PC-9 (cell line): ENCODE measurements at regions not wholly inside any gene's neighbourhood (a gene's known extent, or its start where the extent isn't known, plus 50 kb on each side); places are given as distances from the start of the nearest gene placed in this dataset.

Source experiments
- BruUV-seq: library from RNA; stranded (reverse); fragments of 400-500 nt; replicated peaks from 2 replicates; lab custom pipeline; 2021; lab: Mats Ljungman, UMichigan
- CTCF ChIA-PET: fragments of 300-600 bp; sonication (Branson Sonifier 250); formaldehyde crosslinking; loops from one replicate; lab custom pipeline; 2022; ENCODE audit warnings: antibody characterized with exemption; lab: Charles Lee
- POLR2A ChIA-PET: fragments of 300-600 bp; sonication (Branson Sonifier 250); formaldehyde crosslinking; loops from one replicate; lab custom pipeline; 2022; ENCODE audit warnings: antibody characterized with exemption; ENCODE audit not compliant: unreplicated experiment; lab: Charles Lee
- DNase-seq, 2 experiments: peaks; one replicate each; pipeline versions ENCODE4 v3.0.0 to v3.0.0-alpha.2; 2015 to 2022; ENCODE audit warnings: mixed read lengths in 1 of 2
- H2AFZ ChIP-seq: fragments of 200-600 bp; sonication (generic); 2 replicates; pipeline ENCODE4 v1.8.1; 2017; ENCODE audit warnings: antibody characterized with exemption
- H3F3A ChIP-seq: fragments of 200-600 bp; sonication (generic); 2 replicates; pipeline ENCODE4 v1.8.1; 2017; ENCODE audit warnings: antibody characterized with exemption, mild to moderate bottlenecking, low read depth; ENCODE audit not compliant: insufficient read depth
- H3K27ac ChIP-seq: fragments of 200-600 bp; sonication (generic); 2 replicates; pipeline ENCODE4 v1.6.1; 2016; ENCODE audit warnings: mixed run types
- H3K27me3 ChIP-seq: fragments of 200-600 bp; sonication (generic); 2 replicates; pipeline ENCODE4 v1.6.1; 2016; ENCODE audit warnings: low read depth, mixed run types; ENCODE audit not compliant: insufficient read depth
- H3K36me3 ChIP-seq: fragments of 200-600 bp; sonication (generic); 2 replicates; pipeline ENCODE4 v1.6.1; 2016; ENCODE audit warnings: low read depth, mixed run types
- H3K4me1 ChIP-seq: fragments of 200-600 bp; sonication (generic); replicated peaks from 2 replicates; pipeline ENCODE4 v1.6.1; 2016; ENCODE audit warnings: mixed run types; ENCODE audit not compliant: insufficient read depth
- H3K4me2 ChIP-seq: fragments of 200-600 bp; sonication (generic); 2 replicates; pipeline ENCODE4 v1.6.1; 2017; ENCODE audit warnings: mixed run types
- H3K4me3 ChIP-seq: fragments of 200-600 bp; sonication (generic); 2 replicates; pipeline ENCODE4 v1.6.1; 2016; ENCODE audit warnings: mixed run types
- H3K79me2 ChIP-seq: fragments of 200-600 bp; sonication (generic); 2 replicates; pipeline ENCODE4 v1.6.1; 2017; ENCODE audit warnings: low read depth, mixed run types
- H3K9me2 ChIP-seq: fragments of 200-600 bp; sonication (generic); 2 replicates; pipeline ENCODE4 v1.8.1; 2017; ENCODE audit warnings: mild to moderate bottlenecking; ENCODE audit not compliant: insufficient read depth
- H3K9me3 ChIP-seq: fragments of 200-600 bp; sonication (generic); 2 replicates; pipeline ENCODE4 v1.8.1; 2016; ENCODE audit warnings: low read depth; ENCODE audit not compliant: insufficient read depth
- H4K20me1 ChIP-seq: fragments of 200-600 bp; sonication (generic); 2 replicates; pipeline ENCODE4 v1.8.1; 2017; ENCODE audit not compliant: insufficient read depth
- EZH2 ChIP-seq: fragments of 200-600 bp; sonication (generic); IDR thresholded peaks from 2 replicates; pipeline ENCODE4 v1.8.0; 2017; ENCODE audit warnings: antibody characterized with exemption, low read depth
- intact Hi-C: fragments of 100-400 bp; cut with micrococcal nuclease; formaldehyde crosslinking; loops from one replicate; pipeline ENCODE4 v1.10.0; 2022; ENCODE audit not compliant: unreplicated experiment
- TF ChIP-seq, protein P1 (sequence below): fragments of 200-600 bp; sonication (generic); conservative IDR thresholded peaks from 2 replicates; pipeline ENCODE4 v1.6.1; 2017; ENCODE audit warnings: mixed run types, antibody characterized with exemption, mild to moderate bottlenecking, moderate library complexity

DNA sequence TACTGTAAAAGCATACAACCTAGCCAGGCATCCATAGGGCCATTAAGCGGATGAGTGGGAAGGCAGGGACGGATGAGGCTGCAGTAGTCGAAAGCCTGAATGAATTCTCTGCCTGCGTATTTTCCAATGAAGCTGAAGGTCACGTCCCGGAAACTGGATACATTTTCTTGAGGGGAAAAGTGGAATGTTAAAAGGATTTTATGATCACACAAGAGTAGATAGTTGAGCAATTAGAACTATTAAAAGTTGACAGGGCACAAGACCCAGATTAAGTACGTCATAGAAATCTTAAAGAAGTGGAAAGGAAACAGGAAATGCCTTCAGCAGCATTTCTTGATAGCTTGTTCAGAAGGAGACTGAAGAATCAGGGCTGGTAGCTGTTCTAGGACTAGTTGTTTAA, 98.3 kb upstream of the CXXC4 start:
- no peaks in the 10 kb centered on the region for H3K9me3 ChIP-seq
- no peak overlapping the region for H2AFZ ChIP-seq
- no peaks in the 10 kb centered on the region for H3K9me2 ChIP-seq
- H3K4me3 ChIP-seq = no peak overlapping the region
- no peak for DNase-seq
- H4K20me1 ChIP-seq = no peaks in the 10 kb centered on the region
- no peaks in the 10 kb centered on the region for H3F3A ChIP-seq
- H3K4me2 ChIP-seq = no peak overlapping the region
- H3K27me3 ChIP-seq = no peaks in the 10 kb centered on the region
- H3K36me3 ChIP-seq = no peaks in the 10 kb centered on the region
- no peaks in the 10 kb centered on the region for H3K79me2 ChIP-seq
- no TSS peak for BruUV-seq
- no peaks in the 10 kb centered on the region for H3K4me1 ChIP-seq
- ChIA-PET POLR2A (no interaction called here), CTCF (no interaction called here)
- no peak overlapping the region for H3K27ac ChIP-seq
- TF ChIP-seq, protein P1, sequence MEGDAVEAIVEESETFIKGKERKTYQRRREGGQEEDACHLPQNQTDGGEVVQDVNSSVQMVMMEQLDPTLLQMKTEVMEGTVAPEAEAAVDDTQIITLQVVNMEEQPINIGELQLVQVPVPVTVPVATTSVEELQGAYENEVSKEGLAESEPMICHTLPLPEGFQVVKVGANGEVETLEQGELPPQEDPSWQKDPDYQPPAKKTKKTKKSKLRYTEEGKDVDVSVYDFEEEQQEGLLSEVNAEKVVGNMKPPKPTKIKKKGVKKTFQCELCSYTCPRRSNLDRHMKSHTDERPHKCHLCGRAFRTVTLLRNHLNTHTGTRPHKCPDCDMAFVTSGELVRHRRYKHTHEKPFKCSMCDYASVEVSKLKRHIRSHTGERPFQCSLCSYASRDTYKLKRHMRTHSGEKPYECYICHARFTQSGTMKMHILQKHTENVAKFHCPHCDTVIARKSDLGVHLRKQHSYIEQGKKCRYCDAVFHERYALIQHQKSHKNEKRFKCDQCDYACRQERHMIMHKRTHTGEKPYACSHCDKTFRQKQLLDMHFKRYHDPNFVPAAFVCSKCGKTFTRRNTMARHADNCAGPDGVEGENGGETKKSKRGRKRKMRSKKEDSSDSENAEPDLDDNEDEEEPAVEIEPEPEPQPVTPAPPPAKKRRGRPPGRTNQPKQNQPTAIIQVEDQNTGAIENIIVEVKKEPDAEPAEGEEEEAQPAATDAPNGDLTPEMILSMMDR = no peak
- TF ChIP-seq EZH2 = no peak
- intact Hi-C loops = no loop called here

DNA sequence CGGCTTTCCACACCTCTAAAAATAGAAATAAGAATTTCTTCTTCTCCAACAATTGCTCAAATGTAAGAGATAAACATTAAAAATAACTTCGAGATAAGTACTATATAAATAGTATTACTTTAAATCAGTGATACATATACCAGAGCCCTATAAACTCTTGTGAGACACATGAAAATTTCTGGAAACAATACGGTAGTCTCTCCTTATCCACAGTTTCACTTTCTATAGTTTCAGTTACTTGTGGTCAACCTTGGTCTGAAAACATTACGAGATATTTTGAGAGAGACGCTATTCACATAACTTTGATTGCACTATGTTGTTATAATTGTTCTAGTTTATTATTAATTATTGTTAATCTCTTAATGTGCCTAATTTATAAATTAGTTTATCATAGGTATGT, 101.5 kb upstream of the CXXC4 start:
- H3K36me3 ChIP-seq = no peaks in the 10 kb centered on the region
- TF ChIP-seq, protein P1 = no peak
- no TSS peak for BruUV-seq
- H3K27ac ChIP-seq = no peak overlapping the region
- no peaks in the 10 kb centered on the region for H4K20me1 ChIP-seq
- no peaks in the 10 kb centered on the region for H3F3A ChIP-seq
- POLR2A ChIA-PET = no interaction called here
- H3K9me3 ChIP-seq = no peaks in the 10 kb centered on the region
- DNase-seq = no peak
- H3K9me2 ChIP-seq = no peaks in the 10 kb centered on the region
- no peaks in the 10 kb centered on the region for H3K79me2 ChIP-seq
- intact Hi-C loops = no loop called here
- H2AFZ ChIP-seq = no peak overlapping the region
- CTCF ChIA-PET = no interaction called here
- H3K4me1 ChIP-seq = no peaks in the 10 kb centered on the region
- no peaks in the 10 kb centered on the region for H3K27me3 ChIP-seq
- H3K4me2 ChIP-seq = no peak overlapping the region
- H3K4me3 ChIP-seq = no peak overlapping the region

DNA sequence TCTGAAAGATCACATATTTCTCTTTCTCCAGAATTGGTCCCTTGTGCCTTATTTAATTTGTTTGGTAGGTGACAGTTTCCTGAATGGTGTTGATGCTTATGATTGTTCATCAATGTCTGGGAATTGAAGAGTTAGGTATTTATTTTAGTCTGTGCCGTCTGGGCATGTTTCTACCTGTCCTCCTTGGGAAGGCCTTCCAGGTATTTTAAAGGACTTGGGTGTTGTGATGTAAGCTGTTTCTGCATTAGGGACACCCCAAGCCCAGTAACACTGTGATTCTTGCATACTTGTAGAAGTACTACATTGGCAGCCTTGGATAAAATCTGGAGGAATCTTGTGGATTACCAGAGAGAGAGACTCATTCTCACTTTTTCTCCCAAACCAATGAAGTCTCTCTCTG, 120.8 kb upstream of the CXXC4 start:
- no peak for TF ChIP-seq EZH2
- TF ChIP-seq, protein P1 = no peak
- no peaks in the 10 kb centered on the region for H3F3A ChIP-seq
- no peaks in the 10 kb centered on the region for H3K79me2 ChIP-seq
- ChIA-PET POLR2A (no interaction called here), CTCF (no interaction called here)
- no peaks in the 10 kb centered on the region for H3K4me1 ChIP-seq
- no peaks in the 10 kb centered on the region for H3K27me3 ChIP-seq
- H3K27ac ChIP-seq = no peak overlapping the region
- no peaks in the 10 kb centered on the region for H3K36me3 ChIP-seq
- H3K9me3 ChIP-seq = no peaks in the 10 kb centered on the region
- no peaks in the 10 kb centered on the region for H4K20me1 ChIP-seq
- no peaks in the 10 kb centered on the region for H3K9me2 ChIP-seq
- intact Hi-C loops = no loop called here
- DNase-seq = no peak
- no peak overlapping the region for H3K4me3 ChIP-seq
- no peak overlapping the region for H2AFZ ChIP-seq
- no TSS peak for BruUV-seq
- no peak overlapping the region for H3K4me2 ChIP-seq
